ENCODE measurements at regions not wholly inside any gene's neighbourhood (a gene's known extent, or its start where the extent isn't known, plus 50 kb on each side); places are given as distances from the start of the nearest gene placed in this dataset.
"Not testable (repeated sequence)": the region's sequence is repeated elsewhere in the genome, so short reads cannot be mapped to it uniquely, and the experiment has no call there.

DNA sequence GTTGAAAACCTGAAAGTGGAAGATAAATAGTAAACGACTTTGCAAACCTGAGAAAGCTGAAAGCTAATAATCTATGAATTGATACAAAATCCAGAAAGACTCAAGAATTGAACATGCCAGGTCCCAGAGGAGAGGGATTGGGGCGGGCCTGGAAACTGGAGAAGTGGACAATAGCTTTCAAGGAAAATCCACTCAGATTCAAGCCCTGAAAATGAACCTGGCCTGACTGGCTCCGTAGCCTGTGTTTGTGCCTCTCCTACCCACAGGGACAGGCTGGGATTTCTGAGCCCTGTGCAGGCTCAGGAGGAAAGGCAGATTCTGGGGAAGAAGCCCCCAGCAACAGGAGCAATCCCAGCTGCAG is 274.8 kb upstream of the HS6ST1 start:
- DNase-seq (ENCODE audit: low read depth in 1 of 2, low spot score in 1 of 2) = no peak

DNA sequence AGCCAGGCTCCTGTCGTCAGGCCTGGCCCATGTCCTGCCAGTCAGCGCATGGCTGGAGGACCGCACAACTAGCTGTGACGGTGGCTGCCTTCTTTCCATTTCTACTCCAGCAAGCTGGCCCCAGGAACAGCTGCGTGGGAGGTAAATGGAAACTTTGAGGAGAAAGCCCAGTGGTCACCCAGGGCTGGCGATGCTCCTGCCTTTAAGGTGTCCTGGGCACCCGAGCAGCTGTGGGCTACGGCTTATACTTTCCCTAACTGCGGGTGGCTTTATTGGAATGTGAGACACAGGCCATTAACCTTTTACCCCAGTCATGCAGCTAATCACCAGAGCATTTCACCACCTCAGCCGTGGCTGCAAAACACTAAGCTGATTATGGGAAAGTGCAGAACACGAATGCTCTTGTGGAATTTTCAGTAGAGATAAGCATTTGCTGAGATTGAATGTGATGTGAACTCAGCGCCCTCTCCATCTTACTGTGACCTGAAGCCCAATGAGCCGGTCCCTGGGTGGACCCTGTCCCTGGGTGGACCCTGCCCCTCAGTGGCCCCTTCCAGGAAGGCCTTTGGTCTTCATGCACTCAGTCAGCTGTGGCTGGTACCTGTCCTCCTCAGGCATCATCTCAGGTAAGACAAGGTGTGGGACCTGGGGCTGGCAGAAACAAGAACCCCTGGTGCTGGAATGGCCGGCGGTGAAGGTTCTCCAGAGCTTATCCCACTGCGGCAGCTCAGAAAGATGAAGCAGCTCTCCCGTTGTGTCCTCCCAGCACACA is 275.4 kb upstream of the HS6ST1 start:
- no peak for DNase-seq (ENCODE audit: low read depth in 1 of 2, low spot score in 1 of 2)

DNA sequence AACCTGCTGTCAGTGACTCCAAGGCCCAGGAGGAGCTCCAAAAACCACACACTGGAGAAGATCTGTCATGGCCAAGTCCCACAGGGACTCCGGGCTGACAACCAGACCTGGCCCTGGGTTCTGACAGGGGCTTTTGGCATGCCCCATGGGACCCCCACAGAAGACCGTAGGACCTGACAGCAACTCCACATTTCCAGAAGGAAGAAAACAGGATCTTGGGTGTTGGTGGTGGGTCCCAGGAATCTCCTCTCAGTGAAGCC is 275.9 kb upstream of the HS6ST1 start:
- no peak for DNase-seq (ENCODE audit: low read depth in 1 of 2, low spot score in 1 of 2)

DNA sequence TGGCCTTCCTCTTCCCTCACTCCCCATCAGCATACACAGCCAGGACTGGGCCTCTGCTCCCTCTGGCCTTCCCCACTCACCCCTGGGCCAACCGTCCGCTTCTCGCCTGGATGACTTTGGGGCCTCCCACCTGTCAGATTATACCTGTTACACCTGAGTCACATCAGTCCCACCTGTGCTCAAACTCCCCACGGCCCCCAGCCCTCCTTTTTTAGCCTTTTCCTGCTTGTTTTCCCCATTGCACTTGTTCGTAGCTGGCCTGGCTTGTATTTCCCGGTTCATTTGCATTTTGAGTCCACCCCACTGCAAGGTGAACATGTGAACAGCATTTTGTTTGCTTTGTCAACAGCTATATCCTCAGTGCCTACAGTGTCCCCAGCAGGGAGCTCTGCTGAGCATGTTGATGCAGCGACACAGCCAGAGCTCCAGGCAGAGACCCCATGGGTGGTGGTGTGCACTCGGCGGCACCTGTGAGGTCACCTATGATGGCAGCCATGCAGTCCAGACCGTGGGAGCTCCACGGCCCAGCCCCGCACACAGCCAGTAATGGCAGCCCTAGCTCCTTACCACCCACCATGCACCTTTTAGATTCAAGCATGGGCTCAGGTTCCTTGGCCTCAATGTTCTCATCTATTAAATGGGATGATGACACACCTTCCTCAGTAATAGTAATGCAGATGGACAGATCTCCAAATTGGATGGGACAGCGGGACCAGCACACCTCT is 276.4 kb upstream of the HS6ST1 start:
- DNase-seq (ENCODE audit: low read depth in 1 of 2, low spot score in 1 of 2) = no peak

DNA sequence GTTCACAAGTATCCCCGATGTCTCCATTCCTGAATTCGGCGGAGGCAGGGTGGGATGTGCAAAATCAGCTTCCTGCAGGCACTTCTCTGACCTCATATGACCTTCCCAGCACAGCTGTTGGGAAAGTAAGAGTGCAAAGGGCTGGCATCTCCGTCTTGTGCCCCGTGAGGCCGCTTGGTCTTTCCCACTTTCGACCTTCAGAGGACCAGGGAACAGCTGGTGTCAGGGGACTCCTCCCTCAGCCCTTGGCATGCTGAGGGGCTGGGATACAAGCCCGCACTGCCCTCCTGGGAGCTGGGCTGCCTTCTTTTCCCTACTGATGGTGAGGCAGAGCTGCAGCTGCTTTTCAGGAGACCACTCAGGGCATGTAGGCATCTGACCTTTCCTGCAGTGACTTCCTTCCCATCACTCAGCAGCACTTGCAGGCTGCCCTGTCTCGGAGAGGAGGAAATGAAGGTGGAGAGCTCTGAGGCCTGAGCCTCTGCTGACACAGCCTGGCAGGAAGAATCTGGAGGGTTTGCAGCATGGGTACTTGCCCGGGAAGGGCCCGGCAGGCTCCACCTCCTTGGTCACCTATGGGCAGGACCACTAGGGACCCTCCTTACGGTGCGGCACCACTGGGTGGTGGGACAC is 277.2 kb upstream of the HS6ST1 start:
- DNase-seq (ENCODE audit: low read depth in 1 of 2, low spot score in 1 of 2) = no peak

DNA sequence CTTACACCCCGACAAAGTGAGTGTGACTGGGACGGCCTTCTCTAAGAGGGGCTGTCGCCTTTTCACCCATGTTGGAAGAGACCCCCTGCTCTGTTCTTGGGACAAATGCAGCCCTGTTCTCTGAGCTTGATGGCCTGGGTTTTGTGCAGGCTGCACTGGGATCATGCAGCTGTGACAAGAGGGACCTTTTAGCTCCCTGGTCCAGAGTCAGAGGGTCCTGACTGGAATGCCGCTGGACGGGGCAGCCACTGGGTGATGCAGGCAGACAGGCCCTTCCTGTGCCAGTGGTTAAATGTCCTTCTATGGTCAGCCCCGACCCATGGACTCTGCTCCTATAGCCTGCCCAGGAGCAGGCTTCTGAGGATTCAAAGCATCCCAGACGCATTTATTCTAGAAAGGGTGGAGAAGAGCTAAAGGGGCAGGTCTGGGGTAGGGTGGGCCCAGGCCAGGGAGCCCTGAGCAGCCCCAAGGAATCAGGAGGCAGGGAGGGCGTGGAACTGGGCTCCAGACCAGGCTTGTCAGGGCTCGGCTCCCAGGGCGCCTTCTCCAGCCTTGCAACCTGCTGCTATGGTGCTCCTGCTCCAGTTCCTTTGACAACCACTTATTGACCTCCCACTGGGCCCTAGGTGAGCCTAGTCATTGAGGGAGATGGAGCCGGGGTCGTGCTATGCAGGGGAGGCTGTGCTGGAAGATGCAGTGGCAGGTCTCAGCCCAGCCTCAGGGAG is 277.9 kb upstream of the HS6ST1 start:
- no peak for DNase-seq (ENCODE audit: low read depth in 1 of 2, low spot score in 1 of 2)

DNA sequence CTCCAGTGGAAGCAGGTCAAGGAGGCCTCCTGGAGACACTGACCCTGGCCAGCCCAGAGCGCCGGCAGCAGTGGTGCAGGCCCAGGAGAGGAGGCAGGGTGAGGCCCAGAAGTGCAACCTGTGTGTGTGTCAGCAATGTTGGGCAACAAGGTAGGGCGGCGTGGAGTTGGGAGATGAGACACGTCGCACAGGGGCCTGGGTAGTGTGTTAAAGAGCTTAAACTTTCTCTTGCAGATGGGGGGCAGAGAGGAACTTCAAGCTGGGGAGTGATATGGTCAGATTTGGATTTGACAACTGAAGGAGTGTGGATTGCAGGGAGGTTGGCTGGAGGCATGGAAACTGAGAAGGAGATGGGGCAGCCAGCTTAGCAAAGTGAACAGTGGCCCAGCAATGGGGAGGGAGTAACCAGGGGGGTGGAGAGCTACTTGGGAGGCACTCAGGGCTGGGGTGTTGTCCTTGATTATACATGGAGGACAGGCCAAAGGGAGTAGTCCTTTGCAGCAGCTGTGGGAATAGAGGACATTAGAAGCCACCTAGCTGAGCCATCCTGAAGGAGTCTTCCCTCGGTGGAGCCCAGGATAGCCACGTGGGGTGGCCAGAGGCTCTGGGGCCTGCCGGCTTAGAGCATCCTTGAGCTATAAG is 278.6 kb upstream of the HS6ST1 start:
- DNase-seq (ENCODE audit: low read depth in 1 of 2, low spot score in 1 of 2) = no peak

DNA sequence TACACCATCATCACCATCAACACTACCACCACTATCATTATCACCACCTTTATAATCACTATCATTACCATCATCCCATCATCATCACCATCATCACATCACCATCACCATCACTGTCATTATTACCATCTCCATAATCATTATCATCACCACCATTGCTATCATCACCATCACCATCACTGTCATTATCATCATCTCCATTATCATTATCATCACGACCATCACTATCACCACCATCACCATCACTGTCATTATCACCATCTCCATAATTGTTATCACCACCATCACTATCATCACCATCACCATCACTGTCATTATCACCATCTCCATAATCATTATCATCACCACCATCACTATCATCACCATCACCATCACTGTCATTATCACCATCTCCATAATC is 279.6 kb upstream of the HS6ST1 start:
- not testable (repeated sequence) for DNase-seq (ENCODE audit: low read depth in 1 of 2, low spot score in 1 of 2)

DNA sequence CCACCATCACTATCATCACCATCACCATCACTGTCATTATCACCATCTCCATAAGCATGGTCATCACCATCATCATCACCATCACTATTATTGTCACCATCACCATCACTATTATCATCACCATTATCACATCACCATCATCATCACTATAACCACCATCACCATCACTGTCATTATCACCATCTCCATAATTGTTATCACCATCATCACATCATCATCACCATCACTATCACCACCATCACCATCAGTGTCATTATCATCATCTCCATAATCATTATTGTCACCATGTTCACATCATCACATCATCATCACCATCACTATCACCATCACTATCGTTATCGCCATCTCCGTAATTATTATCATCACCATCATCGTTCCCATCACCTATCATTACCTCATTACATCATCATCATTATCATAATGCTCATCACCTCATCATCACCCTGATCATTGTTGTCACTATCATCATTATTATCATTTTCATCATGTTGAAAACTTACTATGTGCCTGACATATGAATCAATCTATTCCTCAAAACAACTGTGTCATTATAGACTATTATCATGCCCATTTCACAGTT is 280.3 kb upstream of the HS6ST1 start:
- no peak for DNase-seq (ENCODE audit: low read depth in 1 of 2, low spot score in 1 of 2)

DNA sequence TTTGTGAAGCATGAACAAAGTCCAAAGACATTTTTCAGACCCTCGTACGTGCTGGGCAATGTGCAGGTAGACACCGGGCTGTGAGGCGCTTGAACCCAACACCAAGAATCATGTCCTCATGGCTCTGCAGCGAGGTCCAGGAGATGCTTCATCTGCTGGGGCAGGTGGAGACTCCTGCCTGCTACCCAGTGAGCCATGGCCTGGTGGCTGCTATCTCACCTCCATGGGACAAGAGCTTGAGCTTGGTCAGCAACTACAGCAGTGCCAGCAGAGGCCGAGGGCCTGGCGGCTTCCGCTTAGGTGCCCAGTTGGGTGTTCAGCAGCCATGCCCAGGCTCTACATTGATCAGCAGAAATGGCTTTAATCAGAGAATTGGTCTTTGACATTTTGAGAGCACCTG is 281.0 kb upstream of the HS6ST1 start:
- no peak for DNase-seq (ENCODE audit: low read depth in 1 of 2, low spot score in 1 of 2)

DNA sequence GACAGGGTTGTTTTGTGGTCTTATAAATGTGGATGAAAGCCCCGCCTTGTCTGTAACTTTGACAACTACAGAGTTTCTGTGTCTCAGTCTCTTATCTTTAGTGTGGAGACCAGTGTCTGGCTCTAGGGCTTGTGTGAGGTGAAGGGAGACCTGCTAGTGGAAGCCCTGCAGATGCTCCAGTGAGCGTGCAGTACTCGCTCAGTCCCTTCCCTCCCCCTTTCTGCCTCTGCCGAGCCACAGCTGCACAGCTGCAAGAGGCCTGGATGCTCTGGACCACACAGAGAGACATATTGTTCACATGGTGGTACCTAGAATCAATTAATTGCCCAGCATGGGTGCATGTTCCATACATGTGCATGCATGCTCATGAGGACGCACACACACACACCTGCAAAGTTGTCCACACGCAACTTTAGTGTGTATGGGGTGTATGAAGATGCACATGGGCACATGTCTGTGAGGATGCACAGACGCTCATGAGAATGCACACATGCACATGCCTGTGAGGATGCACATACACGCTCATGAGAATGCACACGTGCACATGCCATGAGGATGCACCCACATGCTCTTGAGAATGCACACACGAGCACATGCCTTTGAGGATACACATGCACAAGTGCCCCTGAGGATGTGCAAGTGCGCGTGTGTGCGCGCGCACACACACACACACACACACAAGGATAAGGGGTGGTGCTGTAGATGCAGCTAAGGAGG is 282.1 kb upstream of the HS6ST1 start:
- no peak for DNase-seq (ENCODE audit: low read depth in 1 of 2, low spot score in 1 of 2)

DNA sequence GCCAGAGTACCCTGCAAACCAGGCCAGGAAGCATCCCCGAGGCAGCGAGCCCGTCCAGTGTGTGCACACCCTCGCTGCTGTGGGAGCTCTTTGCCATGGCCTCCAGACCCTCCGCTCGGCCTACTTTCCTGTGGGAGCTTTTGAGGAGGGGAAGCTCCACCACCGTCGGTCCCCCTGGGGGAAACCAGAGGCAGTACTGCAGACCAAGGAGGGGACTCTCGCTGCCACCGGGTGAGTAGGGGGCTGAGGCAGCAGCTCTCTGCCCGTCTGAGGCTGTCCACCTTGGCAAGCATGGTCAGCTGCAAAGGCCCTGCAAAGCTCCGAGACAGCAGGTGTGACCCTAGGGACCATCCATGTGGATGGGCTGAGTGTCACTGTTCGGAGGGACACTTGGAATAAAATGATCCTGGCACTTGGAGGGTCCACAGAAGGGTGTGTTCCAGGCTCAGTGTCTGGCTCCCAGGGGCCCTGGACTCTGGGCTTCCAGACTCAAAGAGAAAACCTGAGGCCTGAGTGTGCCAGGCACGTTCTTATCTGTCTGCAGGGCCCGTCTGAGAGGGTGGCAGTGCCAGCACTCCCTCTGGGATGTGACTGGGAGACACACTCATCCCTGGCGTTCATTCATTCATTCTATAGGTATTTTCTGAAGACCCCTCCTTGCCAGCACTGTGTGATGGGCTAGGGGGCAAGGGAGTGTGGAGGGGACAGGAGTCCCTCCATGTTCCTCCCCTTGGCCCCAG is 282.8 kb upstream of the HS6ST1 start:
- no peak for DNase-seq (ENCODE audit: low read depth in 1 of 2, low spot score in 1 of 2)

DNA sequence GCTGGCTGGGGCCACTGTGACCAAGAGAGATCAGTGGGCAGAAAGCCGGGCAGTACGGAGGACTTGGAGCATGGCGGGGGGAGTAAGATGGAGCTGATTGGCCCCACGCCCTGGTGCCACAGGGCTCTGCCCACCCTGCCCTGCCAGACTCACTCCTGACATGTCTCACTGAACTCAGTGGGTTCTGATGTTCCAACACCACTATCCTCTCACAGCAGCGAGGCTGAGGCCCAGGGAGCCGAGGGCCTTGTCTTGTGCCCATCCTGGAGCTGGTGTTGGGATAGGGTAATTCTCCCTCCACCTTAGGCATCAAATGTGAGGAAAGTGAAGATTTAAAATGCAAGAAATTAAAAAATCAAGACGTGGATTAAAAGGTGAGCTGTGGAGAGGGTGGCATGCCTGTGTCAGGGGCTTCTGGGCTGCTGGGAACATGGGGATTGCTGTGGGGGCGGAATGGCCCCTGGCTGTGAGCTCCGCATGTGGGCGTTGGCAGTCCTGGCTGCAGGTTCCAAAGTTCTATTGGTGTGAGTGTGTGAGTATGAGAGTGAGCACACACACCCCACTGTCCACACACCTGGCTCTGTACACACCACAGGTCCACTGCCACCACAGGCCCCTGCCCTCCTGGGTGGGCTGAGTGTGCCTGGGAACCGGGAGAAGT is 283.5 kb upstream of the HS6ST1 start:
- no peak for DNase-seq (ENCODE audit: low read depth in 1 of 2, low spot score in 1 of 2)

DNA sequence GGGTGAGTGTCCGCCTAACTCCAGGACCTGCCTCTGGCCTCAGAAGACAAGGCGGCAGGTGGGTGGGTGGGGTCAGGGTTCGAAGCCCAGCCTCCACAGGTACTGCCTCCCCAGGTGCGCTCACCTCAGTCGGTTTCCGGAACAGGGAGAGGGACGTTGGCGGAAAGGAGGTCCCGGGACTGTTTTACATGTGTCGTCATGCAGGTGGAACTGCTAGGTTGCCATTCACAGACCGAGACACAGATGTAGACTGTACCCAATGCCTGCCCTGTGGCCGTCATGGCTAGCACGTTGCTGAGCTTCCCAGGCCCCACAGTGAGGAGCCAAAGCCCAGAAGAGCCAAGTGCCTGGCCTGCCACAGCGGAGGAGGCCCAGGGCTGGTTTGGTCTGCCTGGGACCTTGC is 284.0 kb upstream of the HS6ST1 start:
- DNase-seq (ENCODE audit: low read depth in 1 of 2, low spot score in 1 of 2) = no peak

DNA sequence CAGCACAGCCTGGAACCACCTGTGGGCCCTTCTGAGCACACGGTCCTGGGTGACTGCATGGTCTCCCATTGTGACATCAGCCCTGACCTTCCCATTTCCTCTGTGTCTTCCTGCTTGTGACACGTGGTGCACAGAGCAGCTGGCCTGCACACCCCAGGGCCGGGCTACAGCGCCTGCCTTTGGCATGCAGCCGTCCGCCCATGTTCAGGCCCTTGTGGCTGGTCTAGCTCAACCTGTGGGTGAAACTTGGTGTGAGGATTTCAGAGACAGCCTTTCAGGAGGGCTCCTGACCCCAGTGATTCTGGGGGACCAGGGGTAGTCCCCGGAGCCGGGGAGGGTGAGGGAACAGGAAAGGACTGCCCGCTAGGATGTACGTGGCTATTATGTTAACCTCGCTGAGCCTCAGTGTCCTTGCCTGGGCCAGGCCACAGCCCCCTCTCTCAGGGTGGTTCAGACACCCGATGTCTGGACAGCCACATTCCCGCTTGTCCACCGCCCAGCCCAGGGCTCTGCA is 284.8 kb upstream of the HS6ST1 start:
- no peak for DNase-seq (ENCODE audit: low read depth in 1 of 2, low spot score in 1 of 2)

DNA sequence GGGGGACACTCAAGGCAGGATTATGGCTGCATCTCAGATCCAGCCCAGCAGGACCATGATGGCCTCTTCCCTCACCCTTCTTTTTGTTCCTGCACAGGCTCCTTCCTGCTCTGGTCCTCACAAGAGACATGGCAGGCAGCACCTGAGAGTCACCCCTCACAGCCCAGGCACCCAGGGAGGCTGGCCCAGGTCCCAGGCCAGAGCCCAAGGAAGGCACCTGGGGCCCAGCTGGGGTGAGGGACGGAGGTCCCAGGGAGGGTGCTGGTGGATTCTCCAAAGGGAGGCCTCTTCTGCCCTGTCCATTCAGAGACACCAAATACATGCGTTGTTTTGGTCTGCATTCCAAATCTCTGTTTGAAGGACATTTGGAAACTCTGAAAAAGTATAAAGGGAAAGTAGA is 285.4 kb upstream of the HS6ST1 start:
- DNase-seq (ENCODE audit: low read depth in 1 of 2, low spot score in 1 of 2) = no peak

DNA sequence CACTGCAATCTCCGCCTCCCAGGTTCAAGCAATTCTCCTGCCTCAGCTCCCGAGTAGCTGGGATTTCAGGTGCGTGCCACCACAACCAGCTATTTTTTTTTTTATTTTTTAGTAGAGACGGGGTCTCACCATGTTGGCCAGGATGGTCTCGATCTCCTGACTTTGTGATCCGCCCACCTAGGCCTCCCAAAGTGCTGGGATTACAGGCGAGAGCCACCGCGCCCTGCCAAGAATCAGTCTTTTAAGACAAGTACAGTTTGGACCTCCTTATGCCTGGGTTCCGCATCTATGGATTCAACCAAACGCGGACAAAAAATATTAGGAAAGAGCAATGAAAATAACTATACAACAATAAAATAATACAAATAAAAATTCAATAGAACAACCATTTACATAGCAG is 285.9 kb upstream of the HS6ST1 start:
- DNase-seq (ENCODE audit: low read depth in 1 of 2, low spot score in 1 of 2) = not testable (repeated sequence)

DNA sequence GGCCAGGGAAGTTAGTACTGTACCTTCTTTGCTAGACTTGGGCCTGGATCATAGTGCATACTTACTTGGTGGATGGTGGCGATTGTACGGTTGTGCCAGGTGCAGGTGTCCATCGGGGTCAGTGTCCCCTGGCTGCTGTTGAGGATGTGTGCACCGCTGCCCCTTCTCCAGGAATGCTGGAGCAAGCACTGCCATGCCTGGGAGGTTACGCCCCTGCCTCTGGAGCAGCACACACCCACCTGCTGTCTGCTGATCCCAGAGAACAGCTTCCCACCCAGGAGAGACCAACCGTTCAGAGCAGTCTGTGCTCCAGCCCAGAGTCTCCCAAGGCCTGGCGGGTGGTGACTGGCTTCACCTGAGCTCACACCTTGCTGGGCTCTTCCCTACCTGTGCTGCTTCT is 286.8 kb upstream of the HS6ST1 start:
- no peak for DNase-seq (ENCODE audit: low read depth in 1 of 2, low spot score in 1 of 2)

DNA sequence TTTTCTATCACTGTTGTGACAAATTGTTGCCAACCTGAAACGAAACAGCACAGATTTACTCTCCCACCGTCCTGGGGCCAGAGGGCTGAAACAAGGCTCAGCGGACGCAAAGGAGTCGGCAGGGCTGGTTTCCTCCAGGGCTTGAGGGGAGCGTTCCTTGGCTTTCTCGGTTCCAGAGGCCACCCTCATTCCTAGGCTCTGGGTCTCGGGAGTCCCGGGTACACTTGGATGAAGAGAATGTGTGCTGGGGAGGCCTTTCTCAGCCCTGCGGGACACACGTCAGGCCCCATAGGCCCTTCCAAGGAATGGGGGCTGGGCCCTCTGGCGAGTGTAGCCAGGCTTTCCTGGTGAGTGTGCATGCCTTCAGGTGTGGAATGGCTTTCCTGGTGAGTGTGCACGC is 287.3 kb upstream of the HS6ST1 start:
- DNase-seq (ENCODE audit: low read depth in 1 of 2, low spot score in 1 of 2) = no peak
